PC-9 (cell line): ENCODE measurements at regions not wholly inside any gene's neighbourhood (a gene's known extent, or its start where the extent isn't known, plus 50 kb on each side); places are given as distances from the start of the nearest gene placed in this dataset.

Experiments used
- BruUV-seq: library from RNA; stranded (reverse); fragments of 400-500 nt; replicated peaks from 2 replicates; lab custom pipeline; 2021; lab: Mats Ljungman, UMichigan
- CTCF ChIA-PET: fragments of 300-600 bp; sonication (Branson Sonifier 250); formaldehyde crosslinking; loops from one replicate; lab custom pipeline; 2022; ENCODE audit warnings: antibody characterized with exemption; lab: Charles Lee
- POLR2A ChIA-PET: fragments of 300-600 bp; sonication (Branson Sonifier 250); formaldehyde crosslinking; loops from one replicate; lab custom pipeline; 2022; ENCODE audit warnings: antibody characterized with exemption; ENCODE audit not compliant: unreplicated experiment; lab: Charles Lee
- DNase-seq, 2 experiments: peaks; one replicate each; pipeline versions ENCODE4 v3.0.0 to v3.0.0-alpha.2; 2015 to 2022; ENCODE audit warnings: mixed read lengths in 1 of 2
- H2AFZ ChIP-seq: fragments of 200-600 bp; sonication (generic); 2 replicates; pipeline ENCODE4 v1.8.1; 2017; ENCODE audit warnings: antibody characterized with exemption
- H3F3A ChIP-seq: fragments of 200-600 bp; sonication (generic); 2 replicates; pipeline ENCODE4 v1.8.1; 2017; ENCODE audit warnings: antibody characterized with exemption, mild to moderate bottlenecking, low read depth; ENCODE audit not compliant: insufficient read depth
- H3K27ac ChIP-seq: fragments of 200-600 bp; sonication (generic); 2 replicates; pipeline ENCODE4 v1.6.1; 2016; ENCODE audit warnings: mixed run types
- H3K27me3 ChIP-seq: fragments of 200-600 bp; sonication (generic); 2 replicates; pipeline ENCODE4 v1.6.1; 2016; ENCODE audit warnings: low read depth, mixed run types; ENCODE audit not compliant: insufficient read depth
- H3K36me3 ChIP-seq: fragments of 200-600 bp; sonication (generic); 2 replicates; pipeline ENCODE4 v1.6.1; 2016; ENCODE audit warnings: low read depth, mixed run types
- H3K4me1 ChIP-seq: fragments of 200-600 bp; sonication (generic); replicated peaks from 2 replicates; pipeline ENCODE4 v1.6.1; 2016; ENCODE audit warnings: mixed run types; ENCODE audit not compliant: insufficient read depth
- H3K4me2 ChIP-seq: fragments of 200-600 bp; sonication (generic); 2 replicates; pipeline ENCODE4 v1.6.1; 2017; ENCODE audit warnings: mixed run types
- H3K4me3 ChIP-seq: fragments of 200-600 bp; sonication (generic); 2 replicates; pipeline ENCODE4 v1.6.1; 2016; ENCODE audit warnings: mixed run types
- H3K79me2 ChIP-seq: fragments of 200-600 bp; sonication (generic); 2 replicates; pipeline ENCODE4 v1.6.1; 2017; ENCODE audit warnings: low read depth, mixed run types
- H3K9me2 ChIP-seq: fragments of 200-600 bp; sonication (generic); 2 replicates; pipeline ENCODE4 v1.8.1; 2017; ENCODE audit warnings: mild to moderate bottlenecking; ENCODE audit not compliant: insufficient read depth
- H3K9me3 ChIP-seq: fragments of 200-600 bp; sonication (generic); 2 replicates; pipeline ENCODE4 v1.8.1; 2016; ENCODE audit warnings: low read depth; ENCODE audit not compliant: insufficient read depth
- H4K20me1 ChIP-seq: fragments of 200-600 bp; sonication (generic); 2 replicates; pipeline ENCODE4 v1.8.1; 2017; ENCODE audit not compliant: insufficient read depth
- EZH2 ChIP-seq: fragments of 200-600 bp; sonication (generic); IDR thresholded peaks from 2 replicates; pipeline ENCODE4 v1.8.0; 2017; ENCODE audit warnings: antibody characterized with exemption, low read depth
- intact Hi-C: fragments of 100-400 bp; cut with micrococcal nuclease; formaldehyde crosslinking; loops from one replicate; pipeline ENCODE4 v1.10.0; 2022; ENCODE audit not compliant: unreplicated experiment
- TF ChIP-seq, protein P1 (sequence below): fragments of 200-600 bp; sonication (generic); conservative IDR thresholded peaks from 2 replicates; pipeline ENCODE4 v1.6.1; 2017; ENCODE audit warnings: mixed run types, antibody characterized with exemption, mild to moderate bottlenecking, moderate library complexity

DNA sequence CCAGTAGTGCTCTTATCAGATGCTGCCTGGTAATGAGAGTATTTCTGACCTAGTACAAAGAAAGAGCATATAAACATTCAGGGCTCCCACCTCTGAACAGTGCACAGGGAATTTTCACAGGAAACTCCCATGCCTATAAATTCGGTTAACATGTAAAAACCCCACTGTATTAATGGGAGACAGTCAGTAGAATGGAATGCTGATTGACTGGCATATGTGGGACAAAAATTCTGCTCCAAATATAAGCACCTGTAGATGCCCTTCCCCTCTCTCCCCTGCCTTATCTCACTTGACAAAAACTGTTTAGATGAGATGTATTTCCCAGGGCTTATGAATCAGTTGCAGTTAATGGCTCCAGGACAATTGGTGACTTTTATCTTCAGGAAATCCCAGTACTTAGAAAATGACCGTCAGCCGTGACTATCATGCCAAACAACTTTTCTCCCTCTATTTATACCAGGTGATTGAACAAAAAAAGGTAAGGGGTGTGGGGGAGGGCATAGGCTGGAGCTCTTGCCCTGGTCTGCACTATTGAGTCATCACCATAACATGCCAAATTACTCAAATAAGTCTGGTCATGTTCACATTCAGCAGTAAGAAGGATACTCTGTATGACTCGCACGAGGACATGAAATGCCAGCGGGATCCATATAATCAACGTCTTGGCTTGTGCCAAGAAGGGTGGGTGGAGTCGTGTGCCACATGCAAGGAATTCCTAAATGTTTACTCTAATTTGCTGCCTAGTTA is 176.4 kb upstream of the BMP2 start:
- Histone ChIP-seq H3K79me2 (no peaks in the 10 kb centered on the region), H3K4me1 (peaks cover 15% of the 10 kb centered on the region), H3K4me2 (peak overlapping the region; percentile 60), H3K4me3 (peak overlapping the region; percentile 26; the same call in 1 of the 2 replicates), H3K27me3 (0 out of 2 replicates have a peak, but pooled peaks cover 7% of the 10 kb centered on the region), H3K36me3 (no peaks in the 10 kb centered on the region), H3K9me2 (no peaks in the 10 kb centered on the region), H3F3A (peaks cover 16% of the 10 kb centered on the region; the same call in 1 of the 2 replicates), H3K9me3 (peaks cover 11% of the 10 kb centered on the region; the same call in 1 of the 2 replicates), H2AFZ (no peak overlapping the region; the same call in 1 of the 2 replicates), H3K27ac (peak overlapping the region; percentile 59), H4K20me1 (no peaks in the 10 kb centered on the region)
- ChIA-PET CTCF (no interaction called here), POLR2A (no interaction called here)
- TF ChIP-seq, protein P1, sequence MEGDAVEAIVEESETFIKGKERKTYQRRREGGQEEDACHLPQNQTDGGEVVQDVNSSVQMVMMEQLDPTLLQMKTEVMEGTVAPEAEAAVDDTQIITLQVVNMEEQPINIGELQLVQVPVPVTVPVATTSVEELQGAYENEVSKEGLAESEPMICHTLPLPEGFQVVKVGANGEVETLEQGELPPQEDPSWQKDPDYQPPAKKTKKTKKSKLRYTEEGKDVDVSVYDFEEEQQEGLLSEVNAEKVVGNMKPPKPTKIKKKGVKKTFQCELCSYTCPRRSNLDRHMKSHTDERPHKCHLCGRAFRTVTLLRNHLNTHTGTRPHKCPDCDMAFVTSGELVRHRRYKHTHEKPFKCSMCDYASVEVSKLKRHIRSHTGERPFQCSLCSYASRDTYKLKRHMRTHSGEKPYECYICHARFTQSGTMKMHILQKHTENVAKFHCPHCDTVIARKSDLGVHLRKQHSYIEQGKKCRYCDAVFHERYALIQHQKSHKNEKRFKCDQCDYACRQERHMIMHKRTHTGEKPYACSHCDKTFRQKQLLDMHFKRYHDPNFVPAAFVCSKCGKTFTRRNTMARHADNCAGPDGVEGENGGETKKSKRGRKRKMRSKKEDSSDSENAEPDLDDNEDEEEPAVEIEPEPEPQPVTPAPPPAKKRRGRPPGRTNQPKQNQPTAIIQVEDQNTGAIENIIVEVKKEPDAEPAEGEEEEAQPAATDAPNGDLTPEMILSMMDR: no peak
- no peak for TF ChIP-seq EZH2
- peak in 1 of 2 experiments; percentile 55 for DNase-seq
- intact Hi-C loops: no loop called here
- no TSS peak for BruUV-seq

DNA sequence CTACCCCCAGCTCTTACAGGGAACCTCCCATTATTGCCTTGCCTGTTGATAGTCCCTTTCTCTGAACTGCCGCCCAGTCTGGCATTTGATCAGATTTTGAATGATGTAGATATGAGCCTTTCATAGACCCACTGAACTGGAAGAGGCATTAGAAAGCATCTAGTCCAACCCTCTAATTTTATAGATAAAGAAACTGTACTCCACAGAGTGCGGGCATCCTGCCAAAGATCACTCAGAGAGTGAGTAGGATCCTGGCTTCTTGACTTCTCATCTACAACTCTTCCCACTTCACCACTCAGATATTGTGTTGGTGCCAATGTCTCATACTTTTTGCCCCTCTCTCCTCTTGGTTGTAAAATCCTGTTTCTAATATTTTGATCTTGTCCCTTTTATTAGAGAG is 179.2 kb upstream of the BMP2 start:
- Histone ChIP-seq H3F3A (peaks cover 16% of the 10 kb centered on the region; the same call in 1 of the 2 replicates), H3K9me3 (peaks cover 11% of the 10 kb centered on the region; the same call in 1 of the 2 replicates), H3K79me2 (no peaks in the 10 kb centered on the region), H3K4me1 (peaks cover 15% of the 10 kb centered on the region), H3K36me3 (no peaks in the 10 kb centered on the region), H2AFZ (no peak overlapping the region), H3K27me3 (no peaks in the 10 kb centered on the region), H3K4me2 (no peak overlapping the region), H3K9me2 (no peaks in the 10 kb centered on the region), H4K20me1 (no peaks in the 10 kb centered on the region), H3K27ac (no peak overlapping the region), H3K4me3 (no peak overlapping the region)
- CTCF ChIA-PET: no interaction called here
- intact Hi-C loops: no loop called here
- BruUV-seq: no TSS peak
- POLR2A ChIA-PET: no interaction called here
- DNase-seq: no peak
- TF ChIP-seq, protein P1: no peak
- TF ChIP-seq EZH2: no peak

DNA sequence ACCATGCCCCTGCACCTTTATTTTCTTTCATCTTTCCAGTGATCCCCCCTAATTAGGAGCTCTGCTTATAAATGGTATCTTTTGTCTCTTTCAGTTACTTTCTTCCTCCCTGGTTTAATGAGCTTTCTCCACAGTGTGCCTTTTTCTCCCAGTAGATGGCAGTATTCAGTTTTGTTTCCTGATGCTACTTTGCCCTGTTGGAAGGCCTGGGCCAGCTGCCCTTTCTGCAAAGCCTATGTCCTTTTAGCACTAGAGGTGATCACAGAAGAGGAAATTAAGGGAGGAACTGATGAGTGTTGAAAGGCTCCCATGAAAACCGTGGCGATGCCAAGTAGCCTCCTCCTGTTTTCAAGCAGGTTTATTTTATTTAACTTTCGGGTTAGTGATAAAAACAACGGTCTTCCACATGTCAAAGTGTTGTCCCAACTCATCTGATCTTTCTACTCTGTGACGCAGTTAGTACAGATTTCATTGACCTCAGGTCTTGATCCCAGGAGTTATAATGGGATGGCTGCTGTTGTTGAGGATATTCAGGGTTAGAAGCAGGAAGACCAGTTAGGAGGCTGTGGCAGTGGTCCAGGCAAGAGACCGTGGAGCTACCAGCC is 184.2 kb upstream of the BMP2 start:
- peak in 1 of 2 experiments; percentile 4 for DNase-seq
- TF ChIP-seq EZH2: no peak
- TF ChIP-seq, protein P1: peak; percentile 75
- Histone ChIP-seq H3K9me2 (no peaks in the 10 kb centered on the region), H4K20me1 (no peaks in the 10 kb centered on the region), H2AFZ (no peak overlapping the region), H3K79me2 (no peaks in the 10 kb centered on the region), H3K27me3 (no peaks in the 10 kb centered on the region), H3K4me2 (no peak overlapping the region), H3K36me3 (no peaks in the 10 kb centered on the region), H3K27ac (no peak overlapping the region), H3K9me3 (no peaks in the 10 kb centered on the region), H3K4me1 (no peaks in the 10 kb centered on the region), H3K4me3 (no peak overlapping the region), H3F3A (no peaks in the 10 kb centered on the region)
- POLR2A ChIA-PET: interaction anchor here (0.5 kb wide), 1 partner anchor 101 kb away, joined by 5 read pairs; no protein-coding TSS in a partner anchor
- CTCF ChIA-PET: interaction anchor here (1.1 kb wide), 1 partner anchor 703 kb away, joined by 4 read pairs; no protein-coding TSS in a partner anchor
- intact Hi-C loops: loop anchor here (5.0 kb wide), 1 partner anchor 1274 kb away; no protein-coding TSS in a partner anchor
- no TSS peak for BruUV-seq
